ENCODE measurements at regions not wholly inside any gene's neighbourhood (a gene's known extent, or its start where the extent isn't known, plus 50 kb on each side); places are given as distances from the start of the nearest gene placed in this dataset.

- Histone ChIP-seq H4K20me1 (ENCODE audit: insufficient read depth) (no peaks in the 10 kb centered on the region), H3K4me1 (replicated peaks; ENCODE audit: insufficient read depth) (no peaks in the 10 kb centered on the region), H3K4me3 (no peak overlapping the region), H3K27ac (no peak overlapping the region), H2AFZ (no peak overlapping the region), H3K79me2 (ENCODE audit: low read depth) (no peaks in the 10 kb centered on the region), H3K9me3 (ENCODE audit: insufficient read depth, low read depth) (no peaks in the 10 kb centered on the region), H3K9me2 (ENCODE audit: insufficient read depth) (no peaks in the 10 kb centered on the region), H3F3A (ENCODE audit: insufficient read depth, low read depth) (no peaks in the 10 kb centered on the region), H3K27me3 (ENCODE audit: insufficient read depth, low read depth) (peaks cover 41% of the 10 kb centered on the region), H3K36me3 (ENCODE audit: low read depth) (no peaks in the 10 kb centered on the region), H3K4me2 (no peak overlapping the region)
- CTCF ChIA-PET, result no interaction called here
- BruUV-seq (replicated peaks), result no TSS peak
- intact Hi-C loops (cut with micrococcal nuclease; ENCODE audit: unreplicated experiment), result no loop called here
- no peak for TF ChIP-seq EZH2 (IDR thresholded peaks at IDR 0.05; ENCODE audit: low read depth)
- no peak for TF ChIP-seq CTCF (conservative IDR thresholded peaks at IDR 0.05)
- POLR2A ChIA-PET (ENCODE audit: unreplicated experiment), result no interaction called here
- DNase-seq, result no peak
Measured at GRCh38 chr13:21825186-21825585, 154.3 kb downstream of the FGF9 start.

- DNase-seq, result no peak
- Histone ChIP-seq H3K9me2 (ENCODE audit: insufficient read depth) (no peaks in the 10 kb centered on the region), H3K27me3 (ENCODE audit: insufficient read depth, low read depth) (peaks cover 39% of the 10 kb centered on the region), H3K4me3 (no peak overlapping the region), H3K4me1 (replicated peaks; ENCODE audit: insufficient read depth) (no peaks in the 10 kb centered on the region), H4K20me1 (ENCODE audit: insufficient read depth) (no peaks in the 10 kb centered on the region), H3K79me2 (ENCODE audit: low read depth) (no peaks in the 10 kb centered on the region), H3K4me2 (no peak overlapping the region), H3K27ac (no peak overlapping the region), H3F3A (ENCODE audit: insufficient read depth, low read depth) (no peaks in the 10 kb centered on the region), H2AFZ (no peak overlapping the region), H3K9me3 (ENCODE audit: insufficient read depth, low read depth) (no peaks in the 10 kb centered on the region), H3K36me3 (ENCODE audit: low read depth) (no peaks in the 10 kb centered on the region)
- no TSS peak for BruUV-seq (replicated peaks)
- intact Hi-C loops (cut with micrococcal nuclease; ENCODE audit: unreplicated experiment), result no loop called here
- CTCF ChIA-PET, result no interaction called here
- TF ChIP-seq EZH2 (IDR thresholded peaks at IDR 0.05; ENCODE audit: low read depth) (no peak), CTCF (conservative IDR thresholded peaks at IDR 0.05) (no peak)
- POLR2A ChIA-PET (ENCODE audit: unreplicated experiment), result no interaction called here
Measured at GRCh38 chr13:21825801-21826200, 154.9 kb downstream of the FGF9 start.

GRCh38 chr13:21826214-21827015 is 155.5 kb downstream of the FGF9 start:
- H3F3A ChIP-seq (ENCODE audit: insufficient read depth, low read depth), result no peaks in the 10 kb centered on the region
- no peak overlapping the region for H3K4me3 ChIP-seq
- no TSS peak for BruUV-seq (replicated peaks)
- no peaks in the 10 kb centered on the region for H3K79me2 ChIP-seq (ENCODE audit: low read depth)
- H4K20me1 ChIP-seq (ENCODE audit: insufficient read depth), result no peaks in the 10 kb centered on the region
- TF ChIP-seq EZH2 (IDR thresholded peaks at IDR 0.05; ENCODE audit: low read depth), result no peak
- TF ChIP-seq CTCF (conservative IDR thresholded peaks at IDR 0.05), result no peak
- intact Hi-C loops (cut with micrococcal nuclease; ENCODE audit: unreplicated experiment), result no loop called here
- no peak overlapping the region for H3K27ac ChIP-seq
- H3K27me3 ChIP-seq (ENCODE audit: insufficient read depth, low read depth), result peaks cover 39% of the 10 kb centered on the region
- H3K9me3 ChIP-seq (ENCODE audit: insufficient read depth, low read depth), result no peaks in the 10 kb centered on the region
- H2AFZ ChIP-seq, result no peak overlapping the region
- H3K9me2 ChIP-seq (ENCODE audit: insufficient read depth), result no peaks in the 10 kb centered on the region
- H3K4me2 ChIP-seq, result no peak overlapping the region
- no peaks in the 10 kb centered on the region for H3K4me1 ChIP-seq (replicated peaks; ENCODE audit: insufficient read depth)
- no peaks in the 10 kb centered on the region for H3K36me3 ChIP-seq (ENCODE audit: low read depth)
- ChIA-PET CTCF (no interaction called here), POLR2A (ENCODE audit: unreplicated experiment) (no interaction called here)
- DNase-seq, result no peak
